Choroid plexus epithelial cell (primary cell): ENCODE measurements at regions not wholly inside any gene's neighbourhood (a gene's known extent, or its start where the extent isn't known, plus 50 kb on each side); places are given as distances from the start of the nearest gene placed in this dataset.

Source experiments
- DNase-seq: peaks from one replicate; pipeline ENCODE4 v3.0.0-alpha.2; 2010; ENCODE audit warnings: low read depth
- H3K4me3 ChIP-seq: 2 replicates; pipeline ENCODE4 v1.5.1; 2011; ENCODE audit warnings: low read depth, mild to moderate bottlenecking, control low read depth, low read length, moderate library complexity
- TF ChIP-seq, protein P1 (sequence below): conservative IDR thresholded peaks from 2 replicates; pipeline ENCODE4 v1.5.1; 2011; ENCODE audit warnings: low read depth, mild to moderate bottlenecking, control low read depth, inconsistent platforms, low read length, moderate library complexity

DNA sequence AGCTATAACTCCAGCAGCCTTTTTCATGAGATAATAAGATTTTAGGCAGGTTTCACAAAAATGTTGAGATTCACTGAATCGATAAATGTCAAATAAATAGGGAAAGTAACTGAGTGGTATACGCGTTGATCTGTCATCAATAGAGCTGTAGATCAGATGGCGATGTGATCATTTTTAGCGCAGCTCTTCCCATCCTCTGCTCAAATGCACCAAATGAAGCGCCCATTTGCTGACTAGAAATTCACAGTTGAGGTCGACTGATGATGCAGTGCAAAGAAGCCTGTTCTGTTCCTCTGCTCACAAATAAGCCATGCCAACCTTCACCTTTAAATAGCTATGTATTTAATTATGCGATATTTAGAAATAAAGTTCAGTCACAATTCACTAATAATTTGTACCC lies 693.5 kb downstream of the ARHGAP15 start:
- DNase-seq, result no peak
- H3K4me3 ChIP-seq, result no peak overlapping the region
- TF ChIP-seq, protein P1, sequence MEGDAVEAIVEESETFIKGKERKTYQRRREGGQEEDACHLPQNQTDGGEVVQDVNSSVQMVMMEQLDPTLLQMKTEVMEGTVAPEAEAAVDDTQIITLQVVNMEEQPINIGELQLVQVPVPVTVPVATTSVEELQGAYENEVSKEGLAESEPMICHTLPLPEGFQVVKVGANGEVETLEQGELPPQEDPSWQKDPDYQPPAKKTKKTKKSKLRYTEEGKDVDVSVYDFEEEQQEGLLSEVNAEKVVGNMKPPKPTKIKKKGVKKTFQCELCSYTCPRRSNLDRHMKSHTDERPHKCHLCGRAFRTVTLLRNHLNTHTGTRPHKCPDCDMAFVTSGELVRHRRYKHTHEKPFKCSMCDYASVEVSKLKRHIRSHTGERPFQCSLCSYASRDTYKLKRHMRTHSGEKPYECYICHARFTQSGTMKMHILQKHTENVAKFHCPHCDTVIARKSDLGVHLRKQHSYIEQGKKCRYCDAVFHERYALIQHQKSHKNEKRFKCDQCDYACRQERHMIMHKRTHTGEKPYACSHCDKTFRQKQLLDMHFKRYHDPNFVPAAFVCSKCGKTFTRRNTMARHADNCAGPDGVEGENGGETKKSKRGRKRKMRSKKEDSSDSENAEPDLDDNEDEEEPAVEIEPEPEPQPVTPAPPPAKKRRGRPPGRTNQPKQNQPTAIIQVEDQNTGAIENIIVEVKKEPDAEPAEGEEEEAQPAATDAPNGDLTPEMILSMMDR, result no peak

DNA sequence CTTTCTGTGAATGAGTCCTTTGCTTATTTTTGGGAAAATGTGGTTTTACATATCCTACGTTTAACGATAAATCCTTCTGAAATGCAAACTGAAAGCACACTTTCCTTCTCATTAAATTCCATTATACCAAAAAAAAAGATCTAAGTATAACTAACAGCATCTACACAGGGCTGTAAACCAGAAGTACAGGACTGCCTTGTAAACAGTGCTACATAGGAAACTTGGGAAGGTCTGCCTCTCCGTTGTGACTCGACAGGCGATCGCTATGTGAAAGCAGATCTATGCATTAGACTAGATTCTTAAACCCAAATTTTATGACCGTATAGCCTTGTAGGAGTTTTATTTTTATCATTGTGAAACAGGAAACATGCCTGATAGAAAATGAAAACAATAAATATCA lies 690.5 kb downstream of the ARHGAP15 start:
- TF ChIP-seq, protein P1, result no peak
- no peak overlapping the region for H3K4me3 ChIP-seq
- DNase-seq, result no peak

DNA sequence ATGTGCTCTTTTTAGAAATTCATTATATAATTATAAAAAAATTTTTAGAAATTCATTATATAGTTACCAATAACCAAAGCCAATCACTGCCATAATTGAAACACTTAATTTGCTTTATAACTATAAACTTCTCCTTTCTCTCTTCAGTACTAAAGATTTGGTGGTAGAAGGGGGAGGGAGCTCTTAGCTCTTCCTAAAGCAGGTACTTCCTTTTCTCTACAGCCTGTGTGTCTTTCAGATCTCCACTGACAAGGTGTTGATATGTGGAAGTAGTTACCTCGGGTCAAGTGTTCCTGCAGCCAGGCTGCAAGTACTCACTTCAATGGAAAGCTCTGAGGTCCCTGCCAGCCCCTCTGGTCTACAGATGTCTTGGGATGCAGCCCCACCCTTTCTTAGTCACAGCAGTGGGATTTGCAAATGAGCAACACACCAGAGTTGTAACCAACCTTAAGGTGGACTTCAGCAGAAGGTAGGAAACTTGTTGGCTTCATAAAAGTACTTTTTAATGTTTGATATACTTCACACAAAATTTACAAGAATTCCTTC lies 690.0 kb downstream of the ARHGAP15 start:
- H3K4me3 ChIP-seq, result no peak overlapping the region
- TF ChIP-seq, protein P1, result no peak
- no peak for DNase-seq
